H1 (cell line): ENCODE measurements at regions not wholly inside any gene's neighbourhood (a gene's known extent, or its start where the extent isn't known, plus 50 kb on each side); places are given as distances from the start of the nearest gene placed in this dataset.

Experiments used
- CTCF ChIA-PET: fragments of 300-600 bp; sonication (Branson Sonifier 250); formaldehyde crosslinking; loops from one replicate; lab custom pipeline; 2021; ENCODE audit not compliant: partially characterized antibody; lab: Charles Lee
- POLR2A ChIA-PET: fragments of 300-600 bp; sonication (Branson Sonifier 250); formaldehyde crosslinking; loops from one replicate; lab custom pipeline; 2021; ENCODE audit warnings: inconsistent platforms; ENCODE audit not compliant: partially characterized antibody; lab: Charles Lee
- DNase-seq, 2 experiments: peaks; one replicate each; pipeline versions ENCODE4 v3.0.0 to v3.0.0-alpha.2; 2010 to 2022; ENCODE audit warnings: low spot score in 2 of 2, low read depth in 1 of 2, mixed read lengths in 1 of 2
- FAIRE-seq: peaks from 2 replicates; lab custom pipeline; 2011; peaks lifted over from hg19 to GRCh38; lab: Jason Lieb, UNC
- H2AFZ ChIP-seq: 2 replicates; pipeline ENCODE4 v1.8.1; 2012; ENCODE audit warnings: low read length, inconsistent platforms
- H2AK5ac ChIP-seq: 2 replicates; pipeline ENCODE4 v1.6.1; 2013; ENCODE audit warnings: low read depth, low read length
- H2BK120ac ChIP-seq: replicated peaks from 2 replicates; pipeline ENCODE3; 2013; ENCODE audit warnings: low read depth, low read length, inconsistent platforms
- H2BK12ac ChIP-seq: 2 replicates; pipeline ENCODE4 v1.6.1; 2013; ENCODE audit warnings: low read depth, low read length
- H2BK15ac ChIP-seq: 2 replicates; pipeline ENCODE4 v1.6.1; 2013; ENCODE audit warnings: low read length
- H2BK20ac ChIP-seq: 2 replicates; pipeline ENCODE4 v1.6.1; 2013; ENCODE audit warnings: low read length
- H2BK5ac ChIP-seq: 2 replicates; pipeline ENCODE4 v1.6.1; 2013; ENCODE audit warnings: low read depth, low read length
- H3K14ac ChIP-seq: 2 replicates; pipeline ENCODE4 v1.6.1; 2013; ENCODE audit warnings: inconsistent platforms; ENCODE audit not compliant: insufficient read length
- H3K18ac ChIP-seq: 2 replicates; pipeline ENCODE4 v1.6.1; 2013; ENCODE audit warnings: low read length; ENCODE audit errors: extremely low read depth
- H3K23ac ChIP-seq: 2 replicates; pipeline ENCODE4 v1.6.1; 2013; ENCODE audit warnings: inconsistent platforms; ENCODE audit not compliant: insufficient read length
- H3K23me2 ChIP-seq: 2 replicates; pipeline ENCODE4 v1.6.1; 2013; ENCODE audit warnings: low read depth, low read length
- H3K27ac ChIP-seq: 2 replicates; pipeline ENCODE4 v1.6.1; 2011; ENCODE audit warnings: low read depth, low read length, inconsistent platforms
- H3K27me3 ChIP-seq, 4 experiments: replicated peaks in 1 of 4; 1 replicate in 1 of 4; 2 replicates in 3 of 4; pipeline versions ENCODE4 v1.6.1 to v1.8.1; 2011 to 2013; ENCODE audit warnings: low read length in 3 of 4, mild to moderate bottlenecking in 3 of 4, inconsistent platforms in 2 of 4, mixed read lengths in 2 of 4, moderate library complexity in 1 of 4; ENCODE audit not compliant: control insufficient read depth in 3 of 4, insufficient read depth in 3 of 4; ENCODE audit errors: extremely low read depth in 1 of 4
- H3K36me3 ChIP-seq, 4 experiments: 2 replicates each; pipeline versions ENCODE4 v1.6.1 to v1.8.1; 2011 to 2013; ENCODE audit warnings: mild to moderate bottlenecking in 4 of 4, low read length in 3 of 4, moderate library complexity in 2 of 4, control low read depth in 1 of 4, inconsistent platforms in 1 of 4; ENCODE audit not compliant: insufficient read depth in 4 of 4, control insufficient read depth in 2 of 4
- H3K4ac ChIP-seq: replicated peaks from 2 replicates; pipeline ENCODE3; 2013; ENCODE audit warnings: low read length, low read depth, mixed read lengths, inconsistent platforms; ENCODE audit not compliant: insufficient read length
- H3K4me1 ChIP-seq, 4 experiments: replicated peaks in 1 of 4; 1 replicate in 1 of 4; 2 replicates in 3 of 4; pipeline versions ENCODE4 v1.6.1 to v1.8.1; 2011 to 2013; ENCODE audit warnings: low read length in 3 of 4, inconsistent platforms in 2 of 4, mixed read lengths in 1 of 4; ENCODE audit not compliant: insufficient read depth in 4 of 4, control insufficient read depth in 3 of 4
- H3K4me2 ChIP-seq, 2 experiments: 2 replicates each; pipeline versions ENCODE4 v1.6.1 to v1.8.1; 2011 to 2013; ENCODE audit warnings: low read depth in 2 of 2, low read length in 2 of 2, control low read depth in 1 of 2, inconsistent platforms in 1 of 2, mild to moderate bottlenecking in 1 of 2; ENCODE audit not compliant: insufficient read depth in 1 of 2
- H3K4me3 ChIP-seq, 4 experiments: fragments of 200-600, 300-600 bp in 1 of 4; sonication (generic), shearing (Covaris generic), sonication (Bioruptor Twin) in 1 of 4; 2 replicates each; pipeline versions ENCODE4 v1.5.1 to v1.8.1; 2011 to 2016; ENCODE audit warnings: low read length in 4 of 4, low read depth in 3 of 4, control low read depth in 2 of 4, inconsistent platforms in 2 of 4, mild to moderate bottlenecking in 2 of 4, mixed read lengths in 1 of 4, moderate library complexity in 1 of 4; ENCODE audit not compliant: insufficient read depth in 2 of 4; ENCODE audit errors: extremely low read depth in 1 of 4
- H3K56ac ChIP-seq: replicated peaks from 2 replicates; pipeline ENCODE3; 2013; ENCODE audit warnings: low read depth, mild to moderate bottlenecking, mixed read lengths, low read length, inconsistent platforms; ENCODE audit not compliant: insufficient read length
- H3K79me1 ChIP-seq: 2 replicates; pipeline ENCODE4 v1.6.1; 2013; ENCODE audit warnings: low read depth, low read length, control low read depth
- H3K79me2 ChIP-seq, 2 experiments: 2 replicates each; pipeline versions ENCODE4 v1.6.1 to v1.8.1; 2012 to 2013; ENCODE audit warnings: low read length in 2 of 2, mild to moderate bottlenecking in 2 of 2, inconsistent platforms in 1 of 2; ENCODE audit not compliant: insufficient read depth in 2 of 2, control insufficient read depth in 1 of 2
- H3K9ac ChIP-seq, 4 experiments: replicated peaks in 1 of 4; 1 replicate in 1 of 4; 2 replicates in 3 of 4; pipeline versions ENCODE4 v1.6.1 to v1.8.1; 2011 to 2013; ENCODE audit warnings: low read depth in 3 of 4, low read length in 3 of 4, control low read depth in 2 of 4, mild to moderate bottlenecking in 2 of 4, moderate library complexity in 2 of 4, inconsistent platforms in 1 of 4; ENCODE audit errors: extremely low read depth in 1 of 4
- H3K9me3 ChIP-seq, 2 experiments: 2 replicates each; pipeline versions ENCODE4 v1.6.1 to v1.8.1; 2012 to 2013; ENCODE audit warnings: mild to moderate bottlenecking in 2 of 2, moderate library complexity in 2 of 2, control low read depth in 1 of 2, inconsistent platforms in 1 of 2, low read depth in 1 of 2, low read length in 1 of 2, mixed read lengths in 1 of 2; ENCODE audit not compliant: insufficient read depth in 2 of 2
- H4K20me1 ChIP-seq, 2 experiments: replicated peaks in 1 of 2; 2 replicates each; pipeline versions ENCODE3 to v1.8.1; 2011 to 2013; ENCODE audit warnings: inconsistent platforms in 2 of 2, low read length in 2 of 2, mild to moderate bottlenecking in 1 of 2; ENCODE audit not compliant: insufficient read depth in 2 of 2, control insufficient read depth in 1 of 2
- H4K5ac ChIP-seq: 2 replicates; pipeline ENCODE4 v1.6.1; 2013; ENCODE audit warnings: low read length, low read depth, mixed read lengths, inconsistent platforms; ENCODE audit not compliant: insufficient read length
- H4K8ac ChIP-seq: 2 replicates; pipeline ENCODE4 v1.8.0; 2013; ENCODE audit warnings: mild to moderate bottlenecking, moderate library complexity, low read length, inconsistent platforms; ENCODE audit not compliant: insufficient read depth; ENCODE audit errors: extremely low read depth
- H4K91ac ChIP-seq: replicated peaks from 2 replicates; pipeline ENCODE3; 2013; ENCODE audit warnings: low read length, mixed read lengths, inconsistent platforms; ENCODE audit not compliant: insufficient read length
- ASH2L ChIP-seq: fragments of 200-600, 300-600 bp; sonication (generic); IDR thresholded peaks from one replicate; pipeline ENCODE4 v1.7.1; 2017; ENCODE audit warnings: low read length
- BACH1 ChIP-seq: IDR thresholded peaks from 2 replicates; pipeline ENCODE4 v1.6.1; 2012; ENCODE audit warnings: low read length, improper control_type of control experiment
- BCL11A ChIP-seq, 2 experiments: IDR thresholded peaks; one replicate each; pipeline ENCODE4 v1.6.1; 2011; ENCODE audit warnings: low read depth in 2 of 2, low read length in 2 of 2, mild to moderate bottlenecking in 2 of 2
- EGR1 ChIP-seq: IDR thresholded peaks from 2 replicates; pipeline ENCODE4 v1.6.1; 2011; ENCODE audit warnings: low read depth, low read length, borderline replicate concordance
- EP300 ChIP-seq, 2 experiments: IDR thresholded peaks; 1 replicate in 1 of 2; 2 replicates in 1 of 2; pipeline ENCODE4 v1.6.1; 2011 to 2012; ENCODE audit warnings: low read depth in 2 of 2, low read length in 2 of 2, mild to moderate bottlenecking in 2 of 2, borderline replicate concordance in 1 of 2, inconsistent platforms in 1 of 2, moderate library complexity in 1 of 2
- KDM1A ChIP-seq: fragments of 200-600, 300-600 bp; sonication (generic); IDR thresholded peaks from 2 replicates; pipeline ENCODE4 v1.7.1; 2016; ENCODE audit warnings: mild to moderate bottlenecking, low read length, borderline replicate concordance
- NANOG ChIP-seq: IDR thresholded peaks from 2 replicates; pipeline ENCODE4 v1.6.1; 2011; ENCODE audit warnings: low read length, low read depth, mild to moderate bottlenecking, inconsistent platforms; ENCODE audit not compliant: insufficient read depth, poor library complexity, severe bottlenecking
- POLR2A ChIP-seq, 2 experiments: IDR thresholded peaks; 1 replicate in 1 of 2; 2 replicates in 1 of 2; pipeline ENCODE4 v1.6.1; 2011; ENCODE audit warnings: low read depth in 2 of 2, low read length in 2 of 2, mild to moderate bottlenecking in 2 of 2; ENCODE audit errors: control extremely low read depth in 1 of 2
- RAD21 ChIP-seq, 2 experiments: IDR thresholded peaks in 1 of 2; conservative IDR thresholded peaks in 1 of 2; 2 replicates each; pipeline ENCODE4 v1.6.1; 2011; ENCODE audit warnings: low read depth in 2 of 2, low read length in 2 of 2, improper control_type of control experiment in 1 of 2, inconsistent platforms in 1 of 2, mild to moderate bottlenecking in 1 of 2, moderate library complexity in 1 of 2
- RFX5 ChIP-seq: IDR thresholded peaks from 2 replicates; pipeline ENCODE4 v1.6.1; 2011; ENCODE audit warnings: low read depth, low read length, improper control_type of control experiment, borderline replicate concordance
- RNF2 ChIP-seq: fragments of 200-900, 300-1000 bp; sonication (generic); IDR thresholded peaks from 2 replicates; pipeline ENCODE4 v1.7.1; 2016; ENCODE audit warnings: borderline replicate concordance, low read depth, mild to moderate bottlenecking, antibody characterized with exemption, low read length; ENCODE audit not compliant: poor library complexity, severe bottlenecking; ENCODE audit errors: missing control alignments
- SIN3A ChIP-seq, 2 experiments: IDR thresholded peaks in 1 of 2; conservative IDR thresholded peaks in 1 of 2; 2 replicates each; pipeline ENCODE4 v1.6.1; 2011 to 2012; ENCODE audit warnings: low read length in 2 of 2, improper control_type of control experiment in 1 of 2, low read depth in 1 of 2, mild to moderate bottlenecking in 1 of 2
- SUZ12 ChIP-seq: fragments of 200-600 bp; sonication (generic); IDR thresholded peaks from 2 replicates; pipeline ENCODE4 v1.6.1; 2012; ENCODE audit warnings: mild to moderate bottlenecking, inconsistent platforms, low read length, moderate library complexity, mixed read lengths
- WGBS, 2 experiments: shearing (Covaris generic) in 1 of 2; methylation state at CpG; one replicate each; pipeline versions ENCODE4 v1.1.6 to v1.1.7; 2013 to 2015; ENCODE audit warnings: low lambda C conversion rate in 2 of 2, mixed read lengths in 2 of 2, inconsistent platforms in 1 of 2, low coverage in 1 of 2, missing lambda C conversion rate in 1 of 2; ENCODE audit not compliant: insufficient replicate concordance in 2 of 2, insufficient coverage in 1 of 2, insufficient read length in 1 of 2; ENCODE audit errors: extremely low coverage in 1 of 2, missing lambda C conversion rate in 1 of 2; 5-methylcytosine and 5-hydroxymethylcytosine counted together

DNA sequence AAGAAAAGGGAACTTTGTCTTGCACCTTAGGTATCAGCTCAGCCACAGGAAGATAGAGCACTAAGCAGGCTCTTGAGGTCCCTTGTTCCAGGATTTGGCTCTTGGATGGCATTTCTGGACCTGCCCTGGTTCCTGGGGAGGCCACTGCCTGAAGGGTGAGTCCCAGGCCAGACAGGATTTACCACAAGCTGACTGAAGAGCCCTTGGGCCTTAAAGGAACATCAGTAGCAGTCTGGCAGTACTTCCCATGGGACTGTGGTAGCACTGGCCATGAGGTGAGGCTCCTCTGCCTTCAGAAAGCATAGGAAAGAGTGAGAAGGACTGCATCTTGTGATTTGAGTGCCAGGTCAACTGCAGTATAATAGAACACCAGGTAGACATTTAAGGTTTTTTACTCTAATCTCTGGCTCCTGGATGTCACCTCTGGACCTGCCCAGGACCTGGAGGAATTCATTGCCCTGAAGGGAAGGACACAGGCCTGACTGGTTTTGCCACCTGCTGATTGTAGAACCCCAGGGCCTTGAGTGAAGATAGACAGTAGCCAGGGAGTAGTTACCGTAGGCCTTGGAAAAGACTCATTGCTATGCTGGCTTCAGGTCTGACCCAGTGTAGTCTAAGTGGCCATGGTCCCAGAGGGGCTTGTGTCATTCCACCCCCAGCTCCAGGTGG, 154.4 kb upstream of the CREB1 start:
- FAIRE-seq (no peak), DNase-seq (no peak)
- Histone ChIP-seq H2BK12ac (no peak overlapping the region), H3K9ac (no peak overlapping the region), H4K91ac (no peak overlapping the region), H3K4me1 (no peaks in the 10 kb centered on the region; a peak in 1 of 7 replicates), H3K4me2 (no peak overlapping the region), H4K5ac (no peak overlapping the region), H4K8ac (no peak overlapping the region), H3K79me1 (no peaks in the 10 kb centered on the region), H3K9me3 (no peaks in the 10 kb centered on the region), H2AFZ (no peak overlapping the region), H2BK15ac (no peak overlapping the region), H3K27me3 (no peaks in the 10 kb centered on the region), H3K23ac (no peak overlapping the region), H3K4me3 (no peak overlapping the region), H2BK5ac (no peak overlapping the region), H3K36me3 (no peaks in the 10 kb centered on the region), H3K23me2 (no peaks in the 10 kb centered on the region), H3K56ac (no peak overlapping the region), H2AK5ac (no peak overlapping the region), H3K4ac (no peak overlapping the region), H2BK20ac (no peak overlapping the region), H3K27ac (no peak overlapping the region), H3K14ac (no peak overlapping the region), H3K18ac (no peak overlapping the region), H2BK120ac (no peak overlapping the region), H4K20me1 (no peaks in the 10 kb centered on the region), H3K79me2 (no peaks in the 10 kb centered on the region)
- CTCF ChIA-PET: interaction anchor here (1.2 kb wide), 1 partner anchor 49 kb away, joined by 3 read pairs; no protein-coding TSS in a partner anchor
- POLR2A ChIA-PET: no interaction called here
- WGBS, 2 experiments: 100% methylated on average over 1 of the region's 1 CpG; no CpG with 5 or more reads in 1 of the 2 experiments
- TF ChIP-seq EGR1: no peak
- TF ChIP-seq BACH1: no peak
- no peak for TF ChIP-seq BCL11A (IDR thresholded peaks at IDR 0.05; ENCODE audit: low read depth in 2 of 2, low read length in 2 of 2)
- no peak for TF ChIP-seq EP300 (IDR thresholded peaks at IDR 0.05; ENCODE audit: borderline replicate concordance in 1 of 2, low read depth in 2 of 2, low read length in 2 of 2)
- TF ChIP-seq KDM1A: no peak
- TF ChIP-seq SIN3A (conservative IDR thresholded peaks at IDR 0.05 in 1 of 2, IDR thresholded peaks at IDR 0.05 in 1 of 2; ENCODE audit: low read depth in 1 of 2, low read length in 2 of 2): no peak
- TF ChIP-seq RNF2: no peak
- no peak for TF ChIP-seq POLR2A (IDR thresholded peaks at IDR 0.05; ENCODE audit: control extremely low read depth in 1 of 2, low read depth in 2 of 2, low read length in 2 of 2)
- no peak for TF ChIP-seq RFX5
- TF ChIP-seq ASH2L: no peak
- TF ChIP-seq RAD21 (IDR thresholded peaks at IDR 0.05 in 1 of 2, conservative IDR thresholded peaks at IDR 0.05 in 1 of 2; ENCODE audit: low read depth in 2 of 2, low read length in 2 of 2): no peak
- TF ChIP-seq SUZ12: no peak
- TF ChIP-seq NANOG: no peak
